Hippocampal formation (tissue), 2 donors: ENCODE measurements at regions not wholly inside any gene's neighbourhood (a gene's known extent, or its start where the extent isn't known, plus 50 kb on each side); places are given as distances from the start of the nearest gene placed in this dataset.
"Not testable (repeated sequence)": the region's sequence is repeated elsewhere in the genome, so short reads cannot be mapped to it uniquely, and the experiment has no call there.

ENCODE experiments used
- DNase-seq, 2 donors: peaks; one replicate each; lab custom pipeline; 2025; lab: John Stamatoyannopoulos, UW

DNA sequence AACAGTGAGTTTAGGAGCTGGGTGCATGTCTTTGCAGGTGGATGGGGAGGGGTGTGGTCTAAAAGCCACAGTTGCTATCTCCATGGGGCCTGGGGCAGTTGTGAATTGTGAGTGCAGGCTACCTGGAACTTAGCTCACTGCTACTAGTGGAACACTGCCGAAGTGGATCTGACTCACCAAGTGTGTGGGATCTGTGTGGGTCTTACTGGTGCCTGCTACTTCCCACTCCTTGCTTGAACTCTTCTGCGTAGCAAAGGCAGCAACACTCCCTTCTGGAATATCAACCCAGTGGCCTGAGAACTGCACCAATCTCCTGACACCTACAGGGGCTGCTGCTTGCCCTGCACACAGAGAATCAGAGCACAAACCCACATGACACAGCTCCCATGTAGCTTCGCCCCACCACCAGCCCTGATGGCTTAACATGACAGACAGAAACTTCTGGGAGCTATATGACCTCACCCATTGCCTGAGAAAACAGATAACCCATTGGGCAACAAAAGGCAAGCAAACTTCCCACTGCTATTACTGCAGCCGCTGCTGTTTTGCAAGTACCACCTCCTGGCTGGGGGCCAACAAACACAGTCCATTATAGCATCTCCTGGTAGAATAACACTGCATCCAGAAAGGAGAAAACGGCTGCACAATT lies 455.1 kb upstream of the DDX18 start:
- no peak for DNase-seq

DNA sequence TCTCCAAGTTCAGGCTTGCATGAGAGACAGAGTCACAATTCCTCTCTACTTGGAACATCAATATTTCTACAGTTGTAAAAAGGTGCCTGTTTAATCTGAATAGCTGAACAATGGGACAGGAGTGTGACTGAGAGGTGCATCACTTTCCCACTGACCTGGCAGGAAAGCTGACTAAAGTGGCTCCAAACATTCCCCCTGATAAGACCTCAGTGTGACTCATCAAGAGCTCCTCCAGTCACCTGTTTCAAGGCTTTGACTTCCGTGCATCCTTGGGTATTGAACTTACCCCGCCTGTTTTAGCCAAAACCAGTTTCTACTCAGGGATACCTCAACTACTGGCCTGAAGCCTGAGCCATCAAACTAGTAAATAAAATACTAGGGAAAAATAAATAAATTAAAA lies 453.9 kb upstream of the DDX18 start:
- no peak for DNase-seq

DNA sequence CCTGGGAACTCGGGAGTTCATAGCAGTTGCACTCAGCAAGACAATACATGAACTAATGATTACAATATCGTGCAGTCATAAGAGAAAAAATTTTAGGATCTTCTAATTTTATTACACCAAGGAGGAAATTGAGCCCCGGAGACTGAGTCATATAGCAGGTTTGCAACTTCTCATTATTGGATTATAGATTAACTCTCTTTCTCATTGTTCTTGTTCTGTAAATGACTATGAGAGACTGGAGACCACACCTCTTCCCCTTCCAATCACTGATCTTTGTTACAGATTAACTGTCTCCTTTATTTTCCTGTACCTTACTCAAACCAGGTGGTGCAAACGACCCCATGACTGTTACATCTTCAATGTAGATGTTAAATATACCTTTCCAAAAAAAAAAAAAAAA lies 435.8 kb upstream of the DDX18 start:
- no peak for DNase-seq

DNA sequence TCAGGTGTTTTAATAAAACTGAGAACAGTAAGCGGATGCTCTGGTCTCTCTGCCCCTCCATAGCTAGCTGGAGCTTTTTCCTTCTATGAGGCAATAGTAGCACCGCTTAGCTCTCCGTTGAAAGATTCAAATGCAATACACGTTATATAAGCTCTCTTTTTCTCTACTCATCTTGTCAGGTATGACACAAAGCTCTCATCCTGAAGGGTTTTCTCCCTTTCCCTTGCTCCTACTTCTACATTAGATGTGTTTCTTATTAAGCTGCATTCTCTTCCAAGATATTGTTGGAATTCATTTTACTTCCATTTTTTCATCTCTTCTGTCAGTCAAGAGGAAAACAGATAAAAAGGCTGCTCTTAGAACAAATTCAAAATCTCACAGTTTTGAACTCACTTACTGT lies 434.6 kb upstream of the DDX18 start:
- DNase-seq, result no peak

DNA sequence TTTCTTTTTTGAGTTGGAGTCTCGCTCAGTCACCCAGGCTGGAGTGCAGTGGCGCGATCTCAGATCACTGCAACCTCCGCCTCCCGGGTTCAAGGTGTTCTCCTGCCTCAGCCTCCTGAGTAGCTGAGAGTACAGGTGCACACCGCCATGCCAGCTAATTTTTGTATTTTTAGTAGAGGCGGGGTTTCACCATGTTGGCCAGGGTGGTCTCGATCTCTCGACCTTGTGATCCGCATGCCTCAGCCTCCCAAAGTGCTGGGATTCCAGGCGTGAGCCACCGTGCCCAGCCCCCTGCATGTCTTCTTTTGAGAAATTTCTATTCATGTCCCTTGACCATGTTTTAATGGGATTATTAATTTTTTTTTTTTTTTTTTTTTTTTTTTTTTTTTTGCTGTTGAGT lies 430.5 kb upstream of the DDX18 start:
- DNase-seq, result not testable (repeated sequence)

DNA sequence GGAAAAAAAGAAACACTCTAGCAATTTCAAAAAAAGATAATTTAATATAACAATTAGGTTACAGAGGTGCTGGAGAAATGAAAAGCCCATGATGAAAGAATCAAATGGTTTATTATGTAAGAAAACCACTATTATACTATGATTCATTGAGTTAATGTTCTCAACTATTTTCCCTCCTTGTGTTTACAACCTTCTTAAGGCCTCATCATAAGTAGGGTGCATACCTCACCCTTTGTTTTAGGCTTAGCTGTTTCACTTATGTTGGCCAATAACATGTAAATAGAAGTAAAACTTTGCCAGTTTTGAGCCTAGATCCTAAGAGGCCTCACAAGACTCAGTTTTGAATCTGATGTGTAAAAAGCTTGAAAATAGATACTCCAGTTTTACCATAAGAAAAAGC lies 418.3 kb upstream of the DDX18 start:
- no peak for DNase-seq

DNA sequence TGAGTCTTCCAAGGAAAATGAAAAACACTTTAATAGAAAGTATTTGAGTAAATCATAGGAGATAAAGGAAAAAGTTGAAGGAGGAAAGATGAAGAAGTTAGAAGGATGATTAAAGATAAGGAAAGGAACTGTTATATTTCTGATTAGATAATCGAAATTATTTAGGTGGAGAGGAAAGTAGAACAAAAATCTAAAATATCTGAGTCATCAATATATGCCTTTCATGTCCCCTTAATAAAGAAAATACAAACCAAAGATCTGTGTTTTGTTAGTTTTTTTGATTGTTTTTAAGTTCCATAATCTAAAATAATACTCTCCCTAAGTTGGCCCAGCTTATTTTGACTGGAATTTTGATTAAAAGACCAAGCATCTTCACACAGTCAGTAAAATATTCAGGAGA lies 412.9 kb upstream of the DDX18 start:
- DNase-seq, result no peak

DNA sequence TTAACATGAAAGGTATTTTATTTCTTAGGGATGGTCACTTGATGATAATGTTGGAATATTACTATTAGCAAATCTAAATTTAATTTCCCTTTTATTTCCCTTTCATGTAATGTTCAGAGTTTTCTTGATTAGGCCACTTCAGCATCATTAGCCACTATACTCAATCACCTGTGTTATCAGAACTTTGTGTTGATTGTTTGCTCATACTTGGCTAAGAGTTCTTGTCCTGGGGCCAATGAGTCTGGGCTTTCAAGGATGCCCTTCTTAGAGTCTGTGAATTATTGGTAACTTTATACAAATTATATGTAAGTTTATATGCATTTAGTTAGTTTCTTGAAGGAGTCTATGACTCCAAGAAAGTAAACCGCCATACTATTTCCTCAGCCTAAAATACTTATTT lies 408.0 kb upstream of the DDX18 start:
- DNase-seq, result no peak

DNA sequence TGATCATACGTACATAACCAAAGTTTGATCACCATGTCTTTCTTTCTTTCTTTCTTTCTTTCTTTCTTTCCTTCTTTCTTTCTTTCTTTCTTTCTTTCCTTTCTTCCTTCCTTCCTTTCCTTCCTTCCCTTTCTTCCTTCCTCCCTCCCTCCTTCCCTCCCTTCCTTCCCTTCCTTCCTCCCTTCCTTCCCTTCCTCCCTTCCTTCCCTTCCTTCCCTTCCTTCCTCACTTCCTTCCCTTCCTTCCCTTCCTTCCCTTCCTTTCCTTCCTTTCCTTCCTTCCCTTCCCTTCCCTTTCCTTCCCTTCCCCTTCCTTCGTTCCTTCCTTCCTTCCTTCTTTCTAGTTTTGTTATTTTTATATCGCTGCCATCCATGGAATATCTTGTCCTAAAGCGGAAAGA lies 406.7 kb upstream of the DDX18 start:
- DNase-seq, result no peak

DNA sequence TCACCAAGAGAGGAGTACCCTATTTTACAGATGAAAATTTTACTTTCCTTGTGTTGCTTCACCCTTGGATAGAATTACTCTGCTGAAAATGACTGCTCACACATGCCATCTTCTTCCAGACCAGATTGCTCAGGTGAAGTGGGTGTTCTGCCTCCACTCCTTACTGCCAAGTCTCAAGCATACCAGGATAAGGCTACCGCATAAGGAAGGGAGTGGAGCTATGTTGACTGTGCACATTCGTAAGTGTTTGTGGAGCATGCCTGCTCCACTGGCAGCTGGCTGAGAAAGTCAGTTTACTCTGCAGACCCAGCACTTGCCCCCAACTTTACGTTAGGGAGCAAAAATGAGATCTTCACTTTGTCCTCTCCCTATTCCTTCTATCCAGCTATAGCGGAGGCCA lies 405.0 kb upstream of the DDX18 start:
- DNase-seq, result no peak

DNA sequence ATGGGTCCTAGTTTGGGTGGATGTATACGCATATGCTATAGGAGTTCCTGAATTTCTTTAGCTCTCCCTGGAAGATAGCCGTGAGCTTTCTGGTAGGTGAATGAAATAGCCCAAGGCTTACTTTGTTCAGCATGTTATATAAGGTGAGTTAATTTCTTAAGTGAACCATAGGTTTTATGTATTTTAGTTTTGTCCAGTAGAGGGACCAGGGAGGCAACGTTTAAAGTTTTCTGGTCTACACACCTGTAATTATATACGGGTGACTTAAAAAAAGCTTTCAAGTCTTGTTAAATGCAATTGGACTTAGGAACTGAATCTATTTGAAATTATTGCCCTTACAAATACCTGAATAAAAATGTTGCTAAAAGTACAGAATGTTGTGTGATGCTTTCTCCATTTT lies 402.5 kb upstream of the DDX18 start:
- no peak for DNase-seq

DNA sequence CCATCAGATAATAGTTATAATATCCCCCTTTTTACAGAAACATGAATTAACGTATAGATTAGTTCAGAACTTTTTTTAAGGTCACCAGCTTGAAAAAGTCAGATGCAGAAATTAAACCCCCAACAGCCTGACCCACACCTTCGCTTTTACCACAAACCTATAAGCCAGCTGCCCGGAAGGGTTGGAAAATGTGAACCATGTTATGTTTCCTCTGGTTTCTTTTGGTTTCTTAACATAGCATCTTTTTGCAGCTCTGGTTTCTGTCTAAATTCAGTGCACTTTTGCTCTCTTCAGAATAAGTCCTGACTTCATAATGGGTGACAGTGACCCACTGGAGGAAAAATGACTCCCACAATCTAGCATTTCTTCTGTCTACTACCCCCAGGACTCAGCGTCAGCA lies 381.7 kb upstream of the DDX18 start:
- DNase-seq, result no peak

DNA sequence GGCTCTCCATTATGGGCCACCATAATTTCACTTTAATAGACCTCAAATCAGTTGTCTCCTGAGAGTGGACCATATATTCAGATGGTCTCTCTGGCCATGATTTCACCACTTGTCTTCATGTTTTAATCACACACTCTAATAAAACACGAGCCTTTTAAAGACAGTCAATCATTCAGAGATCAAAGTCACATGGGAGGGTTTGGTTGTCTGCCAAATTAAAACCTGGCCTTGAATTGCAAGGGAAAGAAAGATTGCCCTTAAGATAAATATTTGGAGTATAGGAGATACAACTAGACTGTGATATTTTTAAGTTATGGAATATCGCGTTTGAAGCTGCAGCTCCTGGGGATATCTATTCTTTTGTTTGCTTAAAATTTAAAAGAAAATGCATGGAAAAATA lies 377.8 kb upstream of the DDX18 start:
- DNase-seq, result no peak

DNA sequence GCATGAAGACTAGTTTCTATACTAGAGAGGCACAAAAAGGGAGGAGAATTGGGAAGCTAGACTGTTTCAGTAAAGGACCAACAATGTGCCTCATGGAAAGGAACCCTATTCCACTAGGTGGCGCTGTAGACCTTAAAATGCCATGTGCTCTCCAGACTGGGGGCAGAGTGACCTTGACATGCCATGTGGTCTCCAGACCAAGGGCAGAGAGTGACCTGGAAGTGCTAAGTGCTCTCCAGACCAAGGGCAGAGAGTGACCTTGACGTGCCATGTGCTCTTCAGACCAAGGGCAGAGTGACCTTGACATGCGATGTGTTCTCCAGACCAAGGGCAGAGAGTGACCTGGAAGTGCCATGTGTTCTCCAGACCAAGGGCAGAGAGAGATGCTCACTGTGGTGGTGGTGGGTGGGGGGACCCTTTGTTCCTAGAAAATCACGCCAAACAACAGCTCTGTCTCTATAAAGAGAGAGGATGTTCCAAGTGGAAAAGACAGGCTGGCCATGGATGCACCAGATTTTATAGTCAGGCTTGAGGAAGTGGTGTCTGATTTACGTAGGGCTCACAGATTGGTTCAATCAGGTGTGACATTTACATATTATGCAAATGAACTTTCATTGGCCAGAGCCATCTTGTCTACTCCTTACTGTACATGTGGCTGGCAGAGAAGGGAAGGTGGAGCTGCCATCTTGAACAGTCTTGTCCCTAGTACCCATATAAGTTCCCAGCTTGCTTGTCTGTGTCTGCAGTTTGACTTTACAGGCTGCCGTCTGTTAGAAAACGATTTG lies 344.0 kb upstream of the DDX18 start:
- DNase-seq, result no peak

DNA sequence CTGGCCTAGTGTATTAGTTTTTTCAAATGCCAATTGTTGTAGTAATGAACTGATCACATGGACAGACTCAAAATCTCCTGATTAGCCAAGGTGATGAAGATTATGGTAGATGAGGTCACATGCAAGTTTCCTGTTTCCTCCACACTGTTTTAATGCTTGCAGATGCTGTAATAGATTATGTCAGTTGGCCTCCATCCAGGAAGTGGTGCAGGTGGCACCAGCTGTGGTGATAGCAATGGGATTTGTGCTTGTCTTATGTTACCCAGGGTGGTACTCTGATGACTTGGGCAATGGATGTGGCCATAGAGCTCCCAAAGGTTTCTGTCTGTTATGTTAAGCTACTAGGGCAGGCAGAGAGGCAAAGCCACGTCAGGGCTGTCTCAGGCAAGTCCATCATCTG lies 332.9 kb upstream of the DDX18 start:
- DNase-seq, result no peak

DNA sequence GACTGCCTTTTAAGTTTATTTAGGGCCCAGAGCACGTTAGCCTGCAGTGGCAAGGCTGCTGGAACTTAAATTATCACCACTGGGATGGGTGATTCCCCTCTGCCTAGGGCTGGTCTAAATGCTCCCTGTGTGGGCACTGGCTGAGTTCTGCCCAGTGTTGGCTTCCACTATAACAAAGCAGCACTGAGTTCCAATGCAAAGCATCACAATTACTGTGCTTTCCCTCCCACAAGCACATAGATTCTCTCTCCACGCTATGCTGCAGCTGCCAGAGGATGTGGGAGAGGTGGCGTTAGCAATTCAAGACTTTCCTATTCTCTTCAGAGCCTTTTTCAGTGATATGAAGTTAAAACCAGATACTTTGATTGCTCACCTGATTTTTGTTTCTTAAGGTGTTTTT lies 328.9 kb upstream of the DDX18 start:
- DNase-seq, result peak in 1 of 2 donors; percentile 2

DNA sequence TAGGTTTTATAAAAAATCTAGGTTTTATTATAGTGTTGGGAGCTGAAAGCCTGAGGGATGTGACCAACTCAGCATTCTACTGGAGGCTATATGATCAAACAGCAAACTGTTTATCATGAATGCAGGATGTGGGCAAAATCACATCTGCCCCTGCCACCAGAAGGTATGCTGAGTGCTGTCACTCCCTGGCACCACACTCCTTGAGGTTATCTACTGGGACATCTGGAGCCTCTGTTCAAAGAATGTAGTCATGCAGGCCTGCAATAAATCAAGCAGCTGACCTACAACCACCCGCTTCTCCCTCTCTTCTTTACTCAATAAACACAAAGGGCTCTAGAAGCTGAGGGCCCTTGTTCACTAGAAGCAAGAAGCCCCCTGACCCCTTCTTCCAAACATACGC lies 328.4 kb upstream of the DDX18 start:
- DNase-seq, result no peak

DNA sequence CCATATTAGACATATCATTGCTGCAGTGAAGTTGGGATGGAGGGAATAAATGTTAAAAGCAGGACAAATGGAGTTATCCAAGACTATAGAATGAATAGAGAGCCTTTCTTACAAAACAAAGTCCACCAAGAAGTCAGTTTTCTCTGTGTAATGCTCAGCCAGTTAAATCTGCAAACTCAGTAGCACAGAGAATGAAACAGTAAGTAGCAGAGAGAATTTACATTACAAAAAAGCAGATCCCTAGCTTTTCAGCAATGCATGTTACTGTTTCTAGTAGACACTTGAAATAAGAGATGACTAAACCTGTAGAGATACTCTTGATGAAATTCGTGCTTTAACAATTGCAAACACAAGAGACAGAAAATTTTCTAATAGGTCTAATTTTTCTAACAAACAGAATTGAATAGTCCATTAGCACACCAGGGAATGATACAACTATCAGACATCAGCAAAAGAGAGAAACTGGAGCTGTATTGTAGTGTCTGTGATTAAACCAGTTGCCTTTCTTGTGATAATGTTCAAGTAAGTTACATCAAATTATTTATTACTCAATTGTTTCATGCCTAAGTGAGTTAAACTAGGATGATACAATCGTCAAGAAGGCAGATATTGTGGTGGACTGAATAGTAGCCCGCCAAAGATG lies 322.2 kb upstream of the DDX18 start:
- DNase-seq, result no peak

DNA sequence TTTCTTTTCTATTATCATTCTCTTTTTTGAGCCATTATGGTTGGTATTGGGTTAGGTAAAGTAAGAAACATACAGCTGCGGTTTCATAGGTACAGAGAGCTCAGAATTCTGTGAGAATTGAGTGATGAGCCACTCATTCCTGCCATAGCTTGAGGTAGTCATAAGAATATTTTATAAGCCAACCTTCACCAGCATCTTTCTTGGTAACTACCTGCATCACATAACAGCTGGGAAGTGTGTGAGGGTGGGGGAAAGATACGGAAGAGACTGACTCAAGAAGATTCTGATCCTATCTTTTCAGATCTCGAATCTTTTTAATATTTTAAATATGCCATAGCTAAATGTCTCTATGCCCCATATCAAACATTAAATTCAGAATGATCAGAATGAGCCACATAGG lies 313.8 kb upstream of the DDX18 start:
- no peak for DNase-seq

DNA sequence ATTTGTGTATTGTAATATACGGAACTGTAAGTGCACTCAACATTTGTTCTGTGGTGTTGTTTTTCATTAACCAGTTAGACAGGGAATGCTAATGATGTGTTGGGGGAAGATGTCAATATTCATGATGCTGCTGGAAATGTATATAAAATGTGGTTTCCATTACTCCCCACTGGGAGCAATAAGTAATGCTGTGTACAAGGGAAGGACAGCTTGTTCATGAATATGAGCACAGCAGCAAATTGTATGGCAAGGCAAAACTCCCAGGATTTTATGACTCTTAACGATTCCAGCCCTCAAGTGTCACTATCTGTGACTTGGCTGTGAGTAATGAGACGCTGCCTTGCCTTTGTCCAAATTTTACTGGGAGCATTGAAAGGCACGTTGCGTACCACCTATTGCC lies 312.4 kb upstream of the DDX18 start:
- no peak for DNase-seq

DNA sequence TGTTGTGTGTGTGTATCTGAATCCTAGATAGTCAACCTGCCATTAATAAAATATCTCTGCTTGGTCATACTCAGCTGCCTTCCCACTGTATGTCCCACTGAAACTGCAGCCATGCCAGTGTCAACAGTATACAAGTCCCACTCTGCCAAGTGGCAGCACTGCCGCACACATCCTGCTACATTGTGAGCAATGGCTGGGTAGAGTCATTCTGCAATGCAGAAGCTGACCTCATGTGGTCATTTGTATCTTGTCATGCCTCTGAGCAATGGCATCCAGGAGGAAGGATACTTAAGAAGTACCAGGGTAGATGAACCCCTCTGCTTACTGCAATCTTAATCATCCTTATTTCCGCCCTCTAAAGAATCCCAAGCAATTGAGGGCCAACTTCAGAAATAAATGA lies 302.2 kb upstream of the DDX18 start:
- DNase-seq, result no peak

DNA sequence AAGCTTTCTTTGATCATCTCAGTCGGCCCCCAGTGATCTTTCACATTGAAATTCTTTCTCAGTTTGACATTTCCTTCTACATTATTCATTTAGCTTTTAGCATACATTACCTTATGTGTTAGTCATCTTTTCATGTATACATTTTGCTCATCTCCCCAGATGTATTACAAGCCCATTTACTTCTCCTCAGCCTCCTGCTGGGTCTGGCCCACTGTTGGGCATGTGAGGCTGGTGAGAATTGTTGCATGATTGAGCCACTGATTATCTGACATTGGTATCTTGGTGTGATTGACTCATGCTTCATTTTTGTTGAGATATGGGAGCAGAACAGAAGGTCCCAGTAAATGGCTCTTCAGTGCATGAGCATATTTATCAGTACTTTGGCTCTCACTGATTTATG lies 300.1 kb upstream of the DDX18 start:
- no peak for DNase-seq

DNA sequence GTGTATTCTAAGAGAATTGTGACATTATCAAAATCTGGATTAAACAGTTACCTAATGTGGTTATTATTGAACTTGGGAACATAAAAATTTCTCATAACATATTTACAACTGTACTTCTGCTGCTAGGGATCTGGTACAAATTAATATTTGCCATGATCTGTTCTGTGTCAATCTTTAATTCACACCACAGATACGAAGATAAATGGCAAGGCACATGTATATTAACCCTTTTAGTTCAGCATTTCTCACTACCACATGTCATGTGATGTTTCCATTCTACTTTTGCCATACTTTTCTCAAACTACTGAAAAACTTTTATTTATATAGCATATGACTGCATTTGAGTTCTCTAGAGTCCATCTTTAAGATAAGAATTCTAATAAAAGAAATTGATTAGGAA lies 295.3 kb upstream of the DDX18 start:
- no peak for DNase-seq

DNA sequence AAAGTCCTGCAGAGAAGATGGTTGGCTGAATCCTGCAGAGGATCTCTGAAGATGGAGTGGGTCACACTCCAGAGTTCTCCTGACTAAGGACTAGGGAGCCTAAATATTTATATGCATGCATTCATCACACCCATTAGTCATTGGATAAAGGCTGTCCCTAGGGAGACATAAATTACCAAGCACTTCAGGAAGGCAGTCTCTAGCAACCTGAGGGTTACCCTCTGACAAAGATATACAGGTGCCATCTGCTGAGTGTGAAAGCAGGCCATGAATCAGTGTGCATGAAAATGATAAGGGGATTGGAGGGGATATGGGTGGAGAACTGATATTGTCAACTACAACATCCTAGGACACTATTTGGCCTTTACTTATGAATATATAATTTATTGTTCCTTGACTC lies 294.8 kb upstream of the DDX18 start:
- no peak for DNase-seq
